ENCODE measurements at regions not wholly inside any gene's neighbourhood (a gene's known extent, or its start where the extent isn't known, plus 50 kb on each side); places are given as distances from the start of the nearest gene placed in this dataset.
"Not testable (repeated sequence)": the region's sequence is repeated elsewhere in the genome, so short reads cannot be mapped to it uniquely, and the experiment has no call there.

DNA sequence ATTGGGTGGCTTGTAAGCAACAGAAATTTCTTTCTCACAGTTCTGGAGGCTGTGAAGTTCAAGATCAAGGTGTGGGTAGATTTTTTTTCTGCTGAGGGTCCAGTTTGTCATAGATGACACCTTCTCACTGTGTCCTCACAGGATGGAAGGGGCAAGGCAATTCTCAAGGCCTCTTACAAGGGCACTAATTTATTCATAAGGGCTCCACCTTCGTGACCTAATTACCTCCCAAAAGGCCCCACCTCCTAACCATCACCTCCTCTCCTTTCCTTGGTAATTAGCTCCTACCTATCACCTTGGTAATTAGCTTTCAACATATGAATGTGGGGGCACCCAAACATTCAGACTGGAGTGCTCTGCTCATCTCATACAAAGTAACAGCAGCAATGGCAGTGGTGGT is 92.3 kb upstream of the CD44 start:
- no peak for DNase-seq (ENCODE audit: low spot score)

- DNase-seq (ENCODE audit: low spot score) = no peak
These were observed 91.8 kb upstream of the CD44 start for GRCh38 chr11:35047179-35047578.

- DNase-seq (ENCODE audit: low spot score) = no peak
These were observed 91.2 kb upstream of the CD44 start for GRCh38 chr11:35047769-35048168.

- DNase-seq (ENCODE audit: low spot score) = not testable (repeated sequence)
These were observed 90.6 kb upstream of the CD44 start for GRCh38 chr11:35048346-35048745.

GRCh38 chr11:35049859-35050531 is 89.0 kb upstream of the CD44 start:
- DNase-seq (ENCODE audit: low spot score) = no peak

- DNase-seq (ENCODE audit: low spot score) = no peak
These were observed 88.4 kb upstream of the CD44 start for GRCh38 chr11:35050541-35050995.

- DNase-seq (ENCODE audit: low spot score) = no peak
These were observed 82.4 kb upstream of the CD44 start for GRCh38 chr11:35056391-35057093.

- no peak for DNase-seq (ENCODE audit: low spot score)
These were observed 80.9 kb upstream of the CD44 start for GRCh38 chr11:35057926-35058668.

DNA sequence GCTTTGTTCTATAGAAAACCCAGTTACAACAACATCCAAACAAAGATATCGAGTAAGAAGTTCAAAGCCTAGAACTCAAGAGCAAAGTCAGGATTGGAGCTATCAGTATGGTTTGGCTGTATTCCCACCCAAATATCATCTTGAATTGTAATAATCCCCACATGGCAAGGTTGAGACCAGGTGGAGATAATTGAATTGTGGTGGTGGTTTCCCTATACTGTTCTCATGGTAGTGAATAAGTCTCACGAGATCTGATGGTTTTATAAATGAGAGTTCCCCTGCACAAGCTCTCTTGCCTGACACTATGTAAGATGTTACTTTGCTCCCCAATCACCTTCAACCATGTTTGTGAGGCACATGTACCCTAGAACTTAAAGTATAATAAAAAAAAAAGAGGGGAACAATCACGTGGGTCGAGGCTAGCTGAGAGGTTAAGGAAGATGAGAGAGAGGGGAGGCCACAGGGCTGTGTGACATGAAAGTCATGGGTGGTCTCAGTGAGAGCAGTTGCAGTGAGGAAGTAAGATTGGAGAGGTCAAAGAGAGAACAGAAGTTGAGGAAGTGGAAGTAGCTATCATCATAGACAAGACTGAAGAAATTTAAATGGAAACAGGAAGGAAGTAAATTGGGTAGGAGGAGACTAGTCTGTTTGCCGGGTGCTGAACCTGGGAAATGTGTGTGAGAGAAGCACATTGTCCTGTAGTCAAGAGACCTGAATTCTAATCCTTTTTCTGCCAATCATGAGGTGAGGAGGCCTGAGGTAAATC is 80.1 kb upstream of the CD44 start:
- DNase-seq (ENCODE audit: low spot score) = no peak

GRCh38 chr11:35061516-35062440 is 77.2 kb upstream of the CD44 start:
- no peak for DNase-seq (ENCODE audit: low spot score)

GRCh38 chr11:35063488-35063931 is 75.5 kb upstream of the CD44 start:
- no peak for DNase-seq (ENCODE audit: low spot score)

DNA sequence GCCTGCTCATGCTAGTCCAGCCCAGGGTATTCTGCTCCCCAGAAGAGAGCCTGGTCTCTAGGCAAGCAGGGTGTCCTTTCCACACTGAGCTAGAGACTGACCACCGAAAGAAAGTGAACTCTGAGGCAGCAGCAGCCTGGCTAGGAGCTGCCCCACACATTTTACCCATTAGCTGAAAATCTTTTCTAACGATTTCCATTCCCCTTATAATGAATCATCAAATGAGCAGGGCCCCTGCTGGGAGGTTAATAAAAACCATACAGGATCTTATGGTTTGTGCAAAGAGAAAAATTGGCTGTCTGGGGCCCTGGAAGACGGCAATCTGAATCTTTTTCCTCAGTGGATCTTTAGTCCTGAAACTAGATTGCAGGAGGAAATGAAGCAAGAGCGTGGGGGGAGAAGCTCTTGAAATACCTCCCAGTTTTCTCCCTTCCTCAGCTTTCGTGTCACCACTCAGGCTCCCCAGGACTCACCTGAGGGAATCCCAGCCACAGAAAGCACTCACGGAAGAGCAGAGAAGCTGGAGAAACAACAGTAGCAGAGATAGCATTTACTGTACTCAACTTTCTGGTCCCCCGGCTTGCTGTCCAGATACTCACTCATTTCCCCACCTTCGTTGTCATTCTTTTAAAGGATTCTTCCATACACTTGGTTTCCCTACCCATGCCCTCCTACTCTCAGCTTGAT is 74.7 kb upstream of the CD44 start:
- no peak for DNase-seq (ENCODE audit: low spot score)

- DNase-seq (ENCODE audit: low spot score) = no peak
These were observed 73.4 kb upstream of the CD44 start for GRCh38 chr11:35065566-35065965.

GRCh38 chr11:35066030-35066429 is 72.9 kb upstream of the CD44 start:
- no peak for DNase-seq (ENCODE audit: low spot score)

- no peak for DNase-seq (ENCODE audit: low spot score)
These were observed 72.1 kb upstream of the CD44 start for GRCh38 chr11:35066783-35067423.

DNA sequence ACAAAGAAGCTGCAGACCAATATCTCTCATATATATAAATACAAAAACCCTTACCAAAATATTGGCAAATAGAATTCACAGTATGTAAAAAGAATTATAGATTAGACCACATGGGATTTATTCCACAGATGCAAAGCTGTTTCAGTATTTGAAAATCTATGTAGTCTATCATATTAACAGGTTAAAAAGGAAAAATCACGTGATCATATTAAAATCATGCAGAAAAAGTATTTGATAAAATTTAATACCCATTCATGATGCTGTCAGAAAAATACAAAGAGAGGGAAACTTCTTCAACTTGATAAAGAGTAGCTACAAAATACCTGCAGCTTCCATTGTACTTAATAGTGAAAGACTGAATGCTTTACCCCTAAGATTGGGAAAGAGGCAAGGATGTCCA is 67.2 kb upstream of the CD44 start:
- DNase-seq (ENCODE audit: low spot score) = no peak

GRCh38 chr11:35073691-35074419 is 65.1 kb upstream of the CD44 start:
- DNase-seq (ENCODE audit: low spot score) = peak; percentile 8

DNA sequence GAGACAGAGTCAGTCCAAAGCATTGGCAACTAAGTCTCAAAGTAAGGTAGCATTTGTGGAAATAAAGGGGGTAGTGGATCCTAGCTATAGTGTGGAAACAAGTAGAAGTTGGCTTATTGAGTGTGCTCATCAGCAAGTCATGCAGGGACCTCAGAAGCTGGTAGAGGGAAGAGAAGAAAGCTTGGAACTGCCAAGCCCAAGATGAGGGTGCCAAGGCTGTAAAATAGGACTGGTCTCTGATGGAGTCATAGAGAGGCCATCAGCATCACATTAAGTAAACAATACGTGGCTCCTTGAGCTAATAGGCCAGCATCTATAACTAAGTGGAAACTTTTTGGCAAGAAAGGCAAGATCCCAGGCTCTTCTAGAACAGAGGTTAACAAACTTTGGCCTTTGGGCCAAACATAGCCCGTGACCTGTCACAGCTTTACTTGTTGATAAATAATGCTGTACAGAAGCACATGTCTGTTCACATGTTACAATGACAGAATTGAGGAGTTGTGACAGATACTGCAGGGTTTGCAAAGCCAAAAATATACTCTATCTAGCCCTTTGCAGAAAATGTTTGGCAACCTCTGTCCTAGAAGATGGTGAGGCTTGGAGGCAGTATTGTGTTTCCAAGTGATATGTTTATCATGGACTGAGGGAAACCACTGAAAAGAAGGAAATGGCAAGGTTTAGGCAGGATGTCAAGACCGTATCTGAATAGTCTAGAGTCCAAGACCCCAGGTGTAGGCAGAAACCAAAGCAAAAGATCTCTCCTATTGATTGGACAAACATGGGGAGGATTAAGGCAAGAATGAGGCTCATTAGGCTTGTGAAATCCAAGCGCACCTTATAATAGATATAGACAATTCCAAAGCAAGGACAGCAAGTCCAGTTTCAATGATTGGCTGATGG is 62.5 kb upstream of the CD44 start:
- DNase-seq (ENCODE audit: low spot score) = no peak
